GM21447 (cell line): ENCODE measurements at regions not wholly inside any gene's neighbourhood (a gene's known extent, or its start where the extent isn't known, plus 50 kb on each side); places are given as distances from the start of the nearest gene placed in this dataset.

ENCODE experiments used
- ATAC-seq: cut with Tn5 transposase; IDR thresholded peaks from one replicate; pipeline ENCODE4 v1.9.1; 2021; ENCODE audit not compliant: unreplicated experiment

DNA sequence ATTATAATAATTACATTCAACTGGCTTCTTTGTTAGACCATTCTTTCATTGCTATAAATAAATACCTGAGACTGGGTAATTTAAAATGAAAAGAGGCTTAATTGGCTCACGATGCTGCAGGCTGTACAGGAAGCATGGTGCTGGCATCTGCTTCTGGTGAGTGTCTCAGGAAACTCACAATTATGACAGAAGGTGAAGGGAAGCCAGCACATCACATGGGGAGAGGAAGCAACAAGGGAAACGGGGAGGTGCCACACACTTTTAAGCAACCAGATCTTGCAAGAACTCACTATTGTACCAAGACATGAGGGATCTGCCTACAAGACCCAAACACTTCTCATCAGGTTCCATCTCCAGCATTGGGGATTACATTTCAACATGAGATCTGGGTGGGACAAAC, 413.1 kb upstream of the ARRDC4 start:
- no peak for ATAC-seq

DNA sequence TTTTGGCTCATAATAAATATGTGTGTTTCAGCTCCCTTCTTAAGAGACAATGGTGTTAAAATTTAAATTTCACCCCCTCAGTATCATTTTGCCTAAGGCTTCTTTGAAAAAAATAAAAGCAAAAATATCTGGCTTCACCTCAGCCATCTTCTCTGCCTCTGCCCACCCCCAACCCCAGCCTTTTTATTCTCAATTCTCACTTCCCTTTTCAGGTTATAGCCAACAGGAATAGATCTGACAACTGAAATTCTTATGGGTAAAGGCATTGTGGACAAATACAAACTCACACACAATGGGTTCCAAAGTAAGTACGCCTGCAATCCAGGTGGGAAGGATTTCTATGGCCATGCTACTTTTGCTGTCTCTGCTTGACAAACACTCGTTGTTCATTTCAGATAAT, 399.0 kb upstream of the ARRDC4 start:
- no peak for ATAC-seq

DNA sequence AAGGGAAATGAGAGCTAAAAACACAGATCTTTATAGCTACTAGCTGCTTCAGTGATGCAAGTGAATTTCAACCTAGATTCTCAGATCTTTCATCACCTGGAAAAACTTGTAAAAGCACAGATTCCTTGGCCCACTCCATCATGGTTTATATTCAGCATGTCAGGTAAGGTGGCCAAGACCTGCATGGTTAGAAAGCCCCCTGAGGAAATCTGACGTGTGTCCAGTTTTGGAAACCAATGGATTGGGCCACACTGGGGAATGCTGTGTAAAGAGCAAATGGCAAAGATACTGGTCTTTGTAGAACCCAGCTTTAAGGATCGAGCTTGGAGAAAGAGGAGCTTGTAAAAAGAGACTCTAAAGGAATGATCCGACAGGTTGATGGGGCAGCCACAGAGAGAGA, 397.0 kb upstream of the ARRDC4 start:
- no peak for ATAC-seq

DNA sequence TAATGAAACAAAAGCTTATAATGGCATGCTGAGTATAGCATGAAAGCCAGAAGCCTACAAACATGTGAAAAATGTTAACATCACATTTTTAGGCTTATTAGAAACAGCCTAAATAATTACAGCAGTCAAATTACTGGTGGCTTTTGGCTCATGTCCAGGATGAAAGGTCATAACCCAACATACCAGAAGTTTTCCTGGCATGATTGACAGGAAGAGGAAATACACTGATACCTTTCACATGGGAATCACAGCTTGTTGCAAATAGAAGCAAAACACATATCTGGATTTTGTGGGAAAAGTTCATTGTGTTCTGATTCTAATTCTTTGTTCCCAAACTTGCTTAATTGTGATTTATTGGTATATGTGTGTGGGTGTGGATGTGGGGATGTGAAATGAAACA, 393.5 kb upstream of the ARRDC4 start:
- ATAC-seq: no peak

DNA sequence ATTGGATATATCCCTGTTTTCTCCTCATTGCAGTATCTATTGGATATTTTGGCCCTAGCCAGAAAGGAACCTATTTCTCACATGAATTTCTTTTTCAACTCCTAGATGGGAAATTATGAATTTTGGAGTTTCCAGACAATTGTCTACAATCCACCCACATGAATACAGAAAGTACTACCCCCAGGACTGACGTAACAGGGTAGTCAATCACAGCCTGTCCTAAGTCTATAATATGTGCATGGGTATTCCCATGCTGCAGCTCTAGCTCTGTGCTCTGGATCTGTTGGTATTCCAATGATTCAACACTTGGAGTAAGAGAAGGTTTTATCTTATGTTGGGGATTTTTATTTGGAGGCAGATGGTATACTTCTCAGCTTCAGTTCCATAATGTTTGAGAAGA, 393.1 kb upstream of the ARRDC4 start:
- no peak for ATAC-seq

DNA sequence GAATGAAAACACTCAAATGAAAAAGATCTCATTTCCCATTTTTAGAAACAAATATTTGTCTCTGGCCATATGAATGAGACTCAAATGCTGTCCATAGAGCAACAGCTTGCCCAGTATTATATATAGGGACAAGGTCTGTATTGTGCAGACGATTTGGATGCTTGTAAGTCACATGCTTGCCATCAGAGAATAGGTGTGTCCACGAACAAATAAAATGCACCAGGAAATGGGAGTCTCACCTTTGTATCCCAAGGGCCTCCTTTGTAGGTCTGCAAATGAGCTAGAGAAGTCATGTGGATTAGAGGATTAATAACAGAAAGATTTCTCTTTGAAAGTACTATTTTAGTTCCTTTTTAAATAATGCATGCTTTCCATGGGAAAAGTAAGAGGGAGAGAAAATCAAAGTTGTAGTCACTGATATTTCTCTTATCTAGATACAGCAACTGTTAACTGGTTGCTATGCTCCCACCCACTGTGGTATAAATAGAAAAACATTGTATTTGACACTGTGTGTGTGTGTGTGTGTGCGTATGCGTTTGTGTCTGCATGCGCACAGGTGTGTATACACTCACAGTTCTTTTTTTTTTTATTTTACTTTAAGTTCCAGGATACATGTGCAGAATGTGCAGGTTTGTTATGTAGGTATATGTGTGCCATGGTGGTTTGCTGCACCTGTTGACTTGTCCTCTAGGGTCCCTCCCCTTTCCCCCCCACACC, 383.4 kb upstream of the ARRDC4 start:
- no peak for ATAC-seq

DNA sequence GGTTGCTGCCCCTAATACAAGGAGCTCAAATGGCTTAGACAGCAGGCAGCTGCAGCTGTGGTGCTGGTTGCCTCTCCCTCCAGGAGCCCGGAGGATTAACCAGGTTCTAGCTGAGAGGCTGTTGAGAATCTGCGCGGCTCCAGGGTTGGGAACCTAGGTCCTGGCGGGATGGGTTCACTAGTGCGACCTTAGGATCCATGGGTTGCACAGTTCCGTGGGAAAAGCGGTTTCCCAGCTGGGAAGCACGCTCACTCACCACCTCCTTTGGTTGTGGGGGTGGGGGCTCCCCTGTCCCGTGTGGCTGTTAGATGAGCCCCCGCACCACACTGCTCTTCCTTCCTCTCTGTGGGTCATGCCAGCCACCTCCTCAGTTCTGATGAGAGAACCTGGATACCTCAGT, 375.1 kb upstream of the ARRDC4 start:
- ATAC-seq: no peak

DNA sequence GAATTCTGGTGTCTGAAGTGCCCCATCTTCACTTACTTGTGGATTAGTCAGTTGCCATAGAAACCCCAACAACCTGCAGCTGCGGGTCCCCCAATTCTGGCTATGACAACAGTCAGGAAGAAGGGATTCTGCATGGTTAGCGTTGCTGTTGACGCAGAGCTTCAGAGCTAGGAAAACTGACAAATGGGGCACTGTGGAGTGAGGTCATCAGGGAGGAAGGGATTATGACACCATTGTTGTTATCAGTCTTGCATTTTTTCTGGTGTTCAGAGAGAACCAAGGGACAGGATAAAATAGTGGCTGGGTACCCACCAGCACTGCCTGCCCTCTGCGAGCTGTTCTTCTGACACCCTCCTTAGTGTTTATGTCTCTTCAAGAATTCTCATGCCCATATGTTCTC, 367.7 kb upstream of the ARRDC4 start:
- no peak for ATAC-seq

DNA sequence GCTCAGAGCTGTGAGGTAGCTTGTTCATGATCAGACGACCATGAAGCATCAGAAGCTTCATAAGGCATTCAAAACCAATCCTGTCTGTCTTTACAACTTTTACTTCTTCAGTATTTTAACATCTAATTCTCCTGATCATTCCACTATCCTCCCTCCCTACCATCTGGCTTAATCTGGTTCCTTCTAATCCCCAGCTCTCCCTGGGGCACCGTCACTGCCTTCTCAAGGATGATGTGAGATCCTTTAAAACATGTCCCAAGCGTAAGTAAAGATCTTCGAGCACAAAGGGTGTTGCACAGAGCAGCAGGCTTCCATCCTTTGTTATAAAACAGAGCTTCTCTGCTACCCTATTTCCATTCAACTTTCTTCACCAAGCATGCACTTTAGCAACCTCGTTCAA, 362.7 kb upstream of the ARRDC4 start:
- no peak for ATAC-seq

DNA sequence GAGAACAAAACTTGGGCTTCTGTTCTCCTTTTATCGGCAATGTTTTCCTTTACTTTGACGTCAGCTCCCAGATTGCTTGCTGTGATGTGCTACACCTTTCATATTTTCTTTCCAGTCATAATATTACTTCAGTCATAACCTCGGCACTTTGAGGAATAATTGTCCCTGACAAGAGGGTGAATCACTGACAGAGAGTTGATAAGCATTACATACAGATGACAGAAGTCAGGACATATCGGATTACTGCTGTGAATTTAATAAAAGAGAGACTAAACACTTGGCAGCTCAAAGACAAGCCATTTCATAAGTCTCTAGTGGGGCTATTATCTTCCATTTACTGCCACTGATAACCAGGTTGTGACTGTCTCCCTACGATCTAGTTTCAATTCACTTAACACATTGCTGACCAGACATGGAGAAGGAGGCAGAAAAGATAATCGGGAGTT, 362.1 kb upstream of the ARRDC4 start:
- ATAC-seq: no peak

DNA sequence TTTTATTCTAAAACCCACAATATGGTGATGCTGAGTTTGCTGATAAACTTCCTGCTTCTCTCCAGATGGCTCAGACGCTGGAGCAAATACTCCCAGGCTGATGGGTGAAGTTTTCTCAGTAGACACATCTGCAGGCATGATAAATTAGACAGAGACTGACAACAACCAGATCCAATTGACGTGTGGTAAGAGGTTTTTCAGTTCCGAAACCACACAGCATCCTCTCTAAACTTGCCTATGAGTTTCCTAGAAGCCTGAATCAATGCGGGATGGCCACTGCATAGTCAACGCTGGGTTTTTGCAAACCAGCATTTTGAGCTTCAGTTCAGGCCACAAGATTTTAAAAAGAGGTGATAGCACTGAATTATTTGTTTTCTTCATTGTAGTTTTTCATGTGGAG, 360.3 kb upstream of the ARRDC4 start:
- ATAC-seq: no peak

DNA sequence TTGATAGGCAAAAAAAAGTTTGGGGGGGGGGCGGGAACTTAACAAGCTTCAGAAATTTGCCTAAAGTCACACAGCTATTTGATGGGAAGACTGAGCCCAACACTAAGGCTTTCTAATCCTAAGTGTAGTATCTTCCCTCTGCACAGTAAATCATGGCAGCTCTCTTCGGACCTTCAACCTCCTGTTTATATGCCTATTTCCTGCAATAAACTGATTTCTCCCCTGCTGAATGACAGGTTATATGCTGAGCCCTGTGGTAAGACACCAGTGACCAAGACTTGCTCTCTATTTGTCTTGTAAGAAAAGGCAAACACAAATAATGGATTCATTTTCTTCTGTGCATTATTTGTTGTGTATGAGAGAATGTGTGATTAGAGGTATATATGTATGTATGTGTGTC, 355.8 kb upstream of the ARRDC4 start:
- ATAC-seq: no peak

DNA sequence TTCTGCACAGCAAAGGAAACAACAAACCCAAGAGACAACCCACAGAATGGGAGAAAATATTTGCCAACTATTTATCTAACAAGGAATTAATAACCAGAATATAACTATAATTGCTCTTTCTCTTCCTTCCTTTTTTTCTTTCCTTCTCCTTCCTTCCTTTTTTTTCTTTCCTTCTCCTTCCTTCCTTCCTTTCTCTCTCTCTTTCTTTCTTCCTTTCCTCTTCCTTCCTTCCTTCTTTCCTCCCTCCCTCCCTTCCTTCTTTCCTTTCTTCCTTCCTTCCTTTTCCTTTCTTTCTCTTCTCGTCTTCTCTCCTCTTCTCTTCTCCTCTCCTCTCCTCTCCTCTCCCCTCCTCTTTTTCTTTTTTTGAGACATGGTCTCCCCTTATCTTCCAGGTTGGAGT, 345.4 kb upstream of the ARRDC4 start:
- ATAC-seq: no peak

DNA sequence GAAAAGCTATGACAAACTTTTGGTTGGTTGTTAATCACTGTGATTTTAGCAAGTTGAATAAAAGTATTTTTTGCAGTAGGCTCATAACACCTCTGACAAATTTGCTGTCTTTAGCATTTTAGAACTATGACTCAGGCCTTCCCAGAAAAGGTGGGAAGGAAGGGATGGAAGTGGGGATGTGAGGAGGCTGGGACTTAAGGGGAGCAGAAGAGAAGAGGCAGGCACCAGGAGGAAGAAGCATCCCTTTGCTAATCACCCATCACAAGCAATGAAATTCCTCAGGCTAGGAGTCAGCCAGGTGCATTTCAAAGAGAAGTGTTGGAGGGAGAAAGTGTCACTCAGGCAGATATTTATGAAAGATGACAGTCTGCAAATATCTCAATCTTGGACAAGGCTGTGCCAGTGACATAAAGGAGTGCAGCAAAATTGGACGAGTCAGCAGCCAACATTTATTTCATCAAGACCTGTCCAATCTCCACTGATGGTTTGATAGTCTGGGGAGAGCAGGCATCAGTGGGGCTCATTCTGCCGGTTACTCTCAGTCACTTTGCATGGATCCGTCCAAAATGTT, 337.3 kb upstream of the ARRDC4 start:
- no peak for ATAC-seq

DNA sequence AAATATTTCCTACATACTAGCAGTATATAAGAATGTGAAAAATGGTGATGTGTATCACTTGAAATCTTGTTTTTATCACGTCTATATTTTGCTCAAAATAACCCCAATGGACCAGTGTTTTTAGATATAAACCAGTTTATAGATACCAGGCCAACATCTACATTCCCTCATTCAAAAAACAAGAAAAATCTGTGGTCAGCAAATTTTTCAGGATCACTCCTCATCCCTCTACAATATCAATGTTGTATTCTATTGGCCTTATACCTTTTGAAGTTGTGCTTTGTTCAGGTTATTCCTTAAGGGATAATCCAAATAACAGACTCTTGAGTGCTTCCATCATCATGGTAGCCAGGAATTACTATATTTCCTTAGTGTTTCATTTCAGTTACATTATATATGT, 332.9 kb upstream of the ARRDC4 start:
- no peak for ATAC-seq

DNA sequence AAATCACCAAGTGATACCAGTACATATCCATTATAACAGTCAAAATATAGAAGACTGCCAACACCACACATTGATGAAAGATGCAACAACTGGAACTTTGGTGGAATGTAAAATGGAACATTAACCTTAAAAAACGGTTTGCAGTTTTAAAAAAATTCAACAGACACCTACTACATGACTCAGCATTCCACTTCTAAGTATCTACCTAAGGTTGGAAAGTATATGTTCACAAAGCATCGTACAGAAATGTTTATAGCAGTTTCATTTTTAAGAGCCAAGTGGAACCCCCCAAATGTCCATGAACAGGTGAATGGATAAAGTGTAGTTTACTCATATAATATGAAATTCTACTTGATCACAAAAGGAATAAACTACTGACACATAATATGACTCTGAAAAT, 314.7 kb upstream of the ARRDC4 start:
- ATAC-seq: no peak

DNA sequence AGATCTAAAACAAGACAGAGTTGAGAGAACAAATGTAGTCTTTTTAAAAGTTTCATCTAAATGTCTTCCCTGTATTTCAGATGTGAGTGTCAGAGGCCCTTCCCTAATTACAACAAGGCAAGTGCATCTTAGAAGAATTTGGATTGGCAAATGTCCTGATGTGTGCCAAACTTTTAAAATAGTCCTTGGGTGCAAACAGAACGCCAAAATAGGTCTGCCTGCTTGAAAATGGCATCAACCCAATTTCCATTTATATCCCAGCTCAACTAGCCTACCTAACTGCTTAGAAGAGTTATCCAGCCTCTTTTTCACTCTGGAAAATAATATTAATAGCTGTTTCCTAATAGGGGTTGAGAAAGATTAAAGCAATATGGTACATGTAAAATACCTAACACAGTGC, 311.8 kb upstream of the ARRDC4 start:
- no peak for ATAC-seq

DNA sequence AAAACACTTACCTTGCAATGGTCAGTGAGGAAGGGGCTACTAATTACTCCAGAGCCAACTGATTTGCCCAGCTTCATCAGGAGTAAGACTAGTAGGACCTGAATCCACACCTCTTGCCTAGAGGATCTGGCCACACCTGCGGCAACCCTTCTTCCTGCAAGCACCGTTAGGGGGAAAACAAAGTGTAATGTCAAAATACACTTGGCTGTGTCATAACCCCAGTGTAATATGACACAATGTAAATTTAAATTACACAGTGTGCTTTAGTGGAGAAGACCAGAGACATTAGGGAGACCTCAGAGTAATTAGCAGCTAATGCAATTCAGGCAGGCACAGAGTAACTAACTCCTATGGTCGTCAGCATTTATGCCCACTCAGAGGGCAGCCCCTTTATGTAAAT, 308.5 kb upstream of the ARRDC4 start:
- ATAC-seq: no peak

DNA sequence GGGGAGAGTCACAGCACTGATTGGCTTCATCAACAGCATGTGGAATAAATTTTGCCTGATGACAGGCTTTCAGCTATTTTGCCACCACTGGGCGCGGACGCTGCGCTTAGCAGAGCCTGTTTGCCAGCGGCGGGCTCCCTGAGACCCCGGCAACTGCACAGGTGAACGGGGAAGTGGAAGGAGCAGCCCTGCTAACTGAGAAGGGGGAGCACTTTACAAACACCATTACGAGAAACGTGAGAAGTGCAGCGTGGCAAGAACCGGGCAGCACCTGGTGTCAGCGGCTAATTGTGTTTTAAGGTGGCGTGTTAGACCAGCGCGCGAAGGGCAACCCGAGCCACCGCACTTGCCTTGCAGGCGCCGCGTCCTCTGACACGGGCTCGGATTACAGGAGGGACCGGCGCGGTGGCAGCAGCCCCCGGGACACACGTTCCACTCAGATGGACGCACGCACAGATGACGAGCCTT, 307.8 kb upstream of the ARRDC4 start:
- ATAC-seq: no peak

DNA sequence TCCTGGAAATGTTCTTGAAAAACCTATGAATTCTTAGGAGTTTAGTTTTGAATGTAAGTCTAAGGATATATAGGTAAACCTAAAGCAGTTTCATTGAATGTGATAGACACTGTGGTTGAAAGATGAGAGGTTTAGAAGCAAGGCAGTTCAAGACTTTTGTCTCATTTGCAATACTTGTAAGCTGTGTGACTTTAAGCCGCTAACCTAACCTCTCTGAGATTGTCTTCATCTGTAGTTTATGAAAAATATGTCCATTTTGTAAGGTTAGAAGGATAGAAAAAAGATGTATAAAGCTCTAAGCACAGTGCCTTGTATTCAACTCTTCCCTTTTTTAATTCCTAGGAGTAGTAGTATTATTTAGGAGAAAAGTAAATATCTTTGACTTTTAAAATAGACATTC, 306.6 kb upstream of the ARRDC4 start:
- no peak for ATAC-seq

DNA sequence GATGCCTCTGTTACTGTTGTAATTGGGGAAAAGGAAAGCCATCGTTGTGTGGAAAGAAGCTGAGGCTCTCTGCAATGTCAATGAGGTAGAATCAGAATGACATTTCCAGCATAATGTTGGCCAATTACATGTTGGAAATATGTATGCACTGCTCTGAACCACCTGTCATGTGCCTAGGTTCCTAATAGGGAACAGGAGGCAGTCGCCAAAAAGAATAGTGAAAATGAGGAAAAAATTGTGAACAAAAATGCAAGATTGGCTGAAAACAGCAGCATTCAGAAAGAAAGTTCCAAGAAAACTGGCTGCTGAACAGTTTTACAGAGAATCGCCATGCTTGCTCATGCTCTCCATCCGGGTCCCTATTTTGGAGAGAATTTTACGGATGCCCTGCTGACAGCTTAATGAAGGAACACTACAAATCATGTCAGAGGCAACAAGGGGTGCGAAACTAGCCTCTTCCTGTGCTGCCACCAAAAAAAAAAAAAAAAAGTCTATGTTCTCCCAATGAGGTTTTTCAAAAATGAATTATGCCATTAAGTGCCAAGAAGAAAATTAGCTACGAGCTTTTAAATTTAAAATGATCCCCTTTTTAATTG, 305.9 kb upstream of the ARRDC4 start:
- no peak for ATAC-seq

DNA sequence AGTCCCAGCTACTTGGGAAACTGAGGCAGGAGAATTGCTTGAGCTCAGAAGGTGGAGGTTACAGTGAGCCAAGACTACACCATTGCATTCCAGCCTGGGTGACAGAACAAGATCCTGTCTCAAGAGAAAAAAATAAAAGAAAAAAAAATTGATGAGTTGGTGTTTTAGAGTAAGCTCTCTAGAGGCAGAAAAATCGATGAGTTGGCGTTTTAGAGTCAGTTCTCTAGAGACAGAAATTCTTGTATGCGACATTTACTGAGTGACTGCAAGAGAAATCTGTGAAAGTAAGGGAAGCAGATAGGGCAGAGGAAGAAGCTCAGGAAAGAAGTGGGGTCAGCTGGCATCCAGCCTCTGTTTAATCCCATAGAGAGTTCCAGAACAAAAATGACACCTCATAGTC, 298.7 kb upstream of the ARRDC4 start:
- ATAC-seq: no peak

DNA sequence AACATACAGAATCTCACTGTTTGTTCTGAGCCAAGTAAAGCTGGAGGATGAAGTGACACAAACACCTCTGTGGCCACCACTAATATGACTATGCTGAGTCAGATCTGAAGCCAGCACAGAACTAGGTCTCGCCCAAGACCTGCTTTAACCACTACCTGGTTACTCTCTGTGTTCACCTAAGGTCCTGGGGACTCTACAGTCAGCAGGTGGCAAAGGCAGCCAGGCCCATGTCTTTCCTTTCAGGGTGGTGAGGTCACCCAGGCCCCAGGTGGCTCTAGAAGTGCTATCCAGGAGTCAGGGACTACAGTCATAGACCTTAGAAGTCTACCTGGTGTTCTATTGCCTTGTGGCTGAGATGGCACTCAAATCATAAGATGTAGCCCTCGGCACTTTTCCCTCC, 287.9 kb upstream of the ARRDC4 start:
- no peak for ATAC-seq
